ENCODE measurements at regions not wholly inside any gene's neighbourhood (a gene's known extent, or its start where the extent isn't known, plus 50 kb on each side); places are given as distances from the start of the nearest gene placed in this dataset.

- in situ Hi-C loops (cut with HindIII; ENCODE audit: low sequenced_read_pairs) = no loop called here
- TF ChIP-seq, protein P1, sequence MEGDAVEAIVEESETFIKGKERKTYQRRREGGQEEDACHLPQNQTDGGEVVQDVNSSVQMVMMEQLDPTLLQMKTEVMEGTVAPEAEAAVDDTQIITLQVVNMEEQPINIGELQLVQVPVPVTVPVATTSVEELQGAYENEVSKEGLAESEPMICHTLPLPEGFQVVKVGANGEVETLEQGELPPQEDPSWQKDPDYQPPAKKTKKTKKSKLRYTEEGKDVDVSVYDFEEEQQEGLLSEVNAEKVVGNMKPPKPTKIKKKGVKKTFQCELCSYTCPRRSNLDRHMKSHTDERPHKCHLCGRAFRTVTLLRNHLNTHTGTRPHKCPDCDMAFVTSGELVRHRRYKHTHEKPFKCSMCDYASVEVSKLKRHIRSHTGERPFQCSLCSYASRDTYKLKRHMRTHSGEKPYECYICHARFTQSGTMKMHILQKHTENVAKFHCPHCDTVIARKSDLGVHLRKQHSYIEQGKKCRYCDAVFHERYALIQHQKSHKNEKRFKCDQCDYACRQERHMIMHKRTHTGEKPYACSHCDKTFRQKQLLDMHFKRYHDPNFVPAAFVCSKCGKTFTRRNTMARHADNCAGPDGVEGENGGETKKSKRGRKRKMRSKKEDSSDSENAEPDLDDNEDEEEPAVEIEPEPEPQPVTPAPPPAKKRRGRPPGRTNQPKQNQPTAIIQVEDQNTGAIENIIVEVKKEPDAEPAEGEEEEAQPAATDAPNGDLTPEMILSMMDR (IDR thresholded peaks at IDR 0.05; ENCODE audit: low read depth, low read length) = no peak
- DNase-seq (ENCODE audit: low read depth, low spot score) = no peak
- no peak overlapping the region for H3K4me3 ChIP-seq (ENCODE audit: low read depth, low read length)
Measured at GRCh38 chr17:72258711-72259110, 137.9 kb downstream of the SOX9 start.

DNA sequence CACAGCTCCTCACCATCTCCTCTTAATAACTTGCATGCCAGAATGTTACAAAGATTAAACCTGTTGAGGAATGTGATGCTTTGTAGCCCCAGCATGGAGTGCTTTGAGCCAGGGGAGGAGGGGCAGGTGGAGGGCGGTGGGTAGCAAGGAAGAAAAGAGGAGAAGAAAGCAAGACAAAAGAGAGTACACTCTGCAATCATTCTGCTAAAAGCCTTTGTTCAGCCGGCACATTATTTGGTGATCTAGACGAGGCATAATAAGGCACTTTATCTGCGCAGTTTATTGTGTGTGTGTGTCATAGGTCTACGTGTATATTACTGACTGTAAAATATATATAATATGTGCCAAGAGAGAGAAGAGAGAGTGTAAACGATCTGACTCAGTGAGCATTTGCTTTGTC, 139.1 kb downstream of the SOX9 start:
- in situ Hi-C loops (cut with HindIII; ENCODE audit: low sequenced_read_pairs) = no loop called here
- TF ChIP-seq, protein P1 (IDR thresholded peaks at IDR 0.05; ENCODE audit: low read depth, low read length) = no peak
- DNase-seq (ENCODE audit: low read depth, low spot score) = no peak
- no peak overlapping the region for H3K4me3 ChIP-seq (ENCODE audit: low read depth, low read length)

GRCh38 chr17:72262766-72263165, 141.9 kb downstream of the SOX9 start:
- no peak overlapping the region for H3K4me3 ChIP-seq (ENCODE audit: low read depth, low read length)
- DNase-seq (ENCODE audit: low read depth, low spot score) = no peak
- in situ Hi-C loops (cut with HindIII; ENCODE audit: low sequenced_read_pairs) = no loop called here
- TF ChIP-seq, protein P1 (IDR thresholded peaks at IDR 0.05; ENCODE audit: low read depth, low read length) = no peak

GRCh38 chr17:72264682-72265405, 144.0 kb downstream of the SOX9 start:
- in situ Hi-C loops (cut with HindIII; ENCODE audit: low sequenced_read_pairs) = no loop called here
- no peak for DNase-seq (ENCODE audit: low read depth, low spot score)
- TF ChIP-seq, protein P1 (IDR thresholded peaks at IDR 0.05; ENCODE audit: low read depth, low read length) = no peak
- no peak overlapping the region for H3K4me3 ChIP-seq (ENCODE audit: low read depth, low read length)

DNA sequence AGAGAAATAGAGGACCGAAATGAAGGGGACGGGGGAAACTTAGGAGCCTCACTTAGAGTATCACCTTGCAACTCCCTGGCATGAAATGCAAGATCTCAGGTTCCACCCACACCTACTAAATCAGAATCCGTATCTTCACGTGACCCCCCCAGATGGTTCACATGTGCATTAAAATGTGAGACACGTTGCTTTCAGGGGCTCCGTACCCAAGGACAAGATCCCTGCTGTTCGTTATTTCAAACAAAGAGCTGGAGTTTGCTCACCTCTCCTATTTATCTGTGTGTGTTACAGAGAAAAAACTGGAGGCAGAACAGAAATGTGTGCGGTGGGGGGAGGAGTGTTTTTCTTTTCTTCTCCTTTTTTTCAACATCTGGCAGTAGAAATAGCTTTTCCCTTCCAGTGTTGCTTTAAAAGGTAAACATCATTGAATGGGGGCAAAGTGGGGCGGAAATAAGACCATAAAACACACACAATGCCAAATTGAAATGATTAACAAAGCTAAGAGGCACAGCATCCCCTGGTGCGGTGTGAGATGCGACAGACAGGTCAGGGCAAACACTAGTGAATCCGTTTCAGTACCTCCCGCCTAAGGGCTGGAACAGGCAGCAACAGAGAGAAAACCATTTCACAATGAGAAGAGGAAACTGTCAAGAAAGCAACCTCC, 145.4 kb downstream of the SOX9 start:
- TF ChIP-seq, protein P1 (IDR thresholded peaks at IDR 0.05; ENCODE audit: low read depth, low read length) = no peak
- in situ Hi-C loops (cut with HindIII; ENCODE audit: low sequenced_read_pairs) = no loop called here
- no peak overlapping the region for H3K4me3 ChIP-seq (ENCODE audit: low read depth, low read length)
- DNase-seq (ENCODE audit: low read depth, low spot score) = no peak

DNA sequence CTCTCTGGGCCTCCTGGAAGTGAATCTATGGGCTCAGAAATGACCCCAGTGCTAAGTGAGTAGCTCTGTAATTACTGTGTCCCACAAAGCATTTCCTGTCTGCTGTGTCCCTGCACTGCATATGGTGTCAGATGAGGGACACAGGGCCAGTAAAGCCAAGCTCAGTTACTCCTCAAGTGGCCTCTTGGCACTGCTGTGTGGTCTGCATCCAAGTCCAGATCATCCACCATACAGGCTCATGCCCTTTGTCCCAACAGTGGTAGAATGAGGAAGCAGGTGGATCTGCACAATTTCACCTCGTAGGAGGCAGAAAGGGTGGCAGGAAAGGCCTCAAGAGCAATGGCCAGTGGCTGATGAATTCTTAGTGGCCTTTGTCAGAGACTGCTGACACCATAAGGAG, 146.8 kb downstream of the SOX9 start:
- no peak overlapping the region for H3K4me3 ChIP-seq (ENCODE audit: low read depth, low read length)
- no peak for DNase-seq (ENCODE audit: low read depth, low spot score)
- TF ChIP-seq, protein P1 (IDR thresholded peaks at IDR 0.05; ENCODE audit: low read depth, low read length) = no peak
- in situ Hi-C loops (cut with HindIII; ENCODE audit: low sequenced_read_pairs) = no loop called here
